C4-2B (cell line): ENCODE measurements at regions not wholly inside any gene's neighbourhood (a gene's known extent, or its start where the extent isn't known, plus 50 kb on each side); places are given as distances from the start of the nearest gene placed in this dataset.
"Not testable (repeated sequence)": the region's sequence is repeated elsewhere in the genome, so short reads cannot be mapped to it uniquely, and the experiment has no call there.

ENCODE experiments used
- CTCF ChIP-seq: fragments of 450-650 bp; conservative IDR thresholded peaks from 2 replicates; pipeline ENCODE4 v1.5.1; 2017; ENCODE audit warnings: mild to moderate bottlenecking
- ZFX ChIP-seq: fragments of 450-650 bp; IDR thresholded peaks from 2 replicates; pipeline ENCODE4 v1.6.1; 2017

- TF ChIP-seq CTCF, ZFX: not testable (repeated sequence)
Observed at GRCh38 chr6:160820661-160821060, 118.6 kb downstream of the PLG start.
